ENCODE measurements at regions not wholly inside any gene's neighbourhood (a gene's known extent, or its start where the extent isn't known, plus 50 kb on each side); places are given as distances from the start of the nearest gene placed in this dataset.

DNA sequence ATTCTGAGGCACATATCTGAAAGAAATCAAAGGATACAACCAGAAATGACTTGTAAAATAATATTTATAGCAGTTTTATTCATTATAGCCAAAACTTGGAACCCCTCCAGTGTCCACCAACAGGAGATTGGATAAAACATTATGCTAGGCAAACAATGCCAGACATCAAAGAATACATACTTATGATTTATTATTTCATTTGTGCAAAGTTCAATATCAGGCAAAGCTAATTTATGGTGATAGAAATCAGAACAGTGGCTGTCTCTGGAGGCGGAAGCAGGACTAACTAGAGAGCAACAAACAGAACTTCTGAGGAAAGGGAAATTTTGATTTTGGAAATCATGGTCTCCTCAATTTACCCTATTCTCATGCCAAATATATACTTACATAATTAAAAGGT is 193.1 kb downstream of the ICE1 start:
- TF ChIP-seq, protein P1, sequence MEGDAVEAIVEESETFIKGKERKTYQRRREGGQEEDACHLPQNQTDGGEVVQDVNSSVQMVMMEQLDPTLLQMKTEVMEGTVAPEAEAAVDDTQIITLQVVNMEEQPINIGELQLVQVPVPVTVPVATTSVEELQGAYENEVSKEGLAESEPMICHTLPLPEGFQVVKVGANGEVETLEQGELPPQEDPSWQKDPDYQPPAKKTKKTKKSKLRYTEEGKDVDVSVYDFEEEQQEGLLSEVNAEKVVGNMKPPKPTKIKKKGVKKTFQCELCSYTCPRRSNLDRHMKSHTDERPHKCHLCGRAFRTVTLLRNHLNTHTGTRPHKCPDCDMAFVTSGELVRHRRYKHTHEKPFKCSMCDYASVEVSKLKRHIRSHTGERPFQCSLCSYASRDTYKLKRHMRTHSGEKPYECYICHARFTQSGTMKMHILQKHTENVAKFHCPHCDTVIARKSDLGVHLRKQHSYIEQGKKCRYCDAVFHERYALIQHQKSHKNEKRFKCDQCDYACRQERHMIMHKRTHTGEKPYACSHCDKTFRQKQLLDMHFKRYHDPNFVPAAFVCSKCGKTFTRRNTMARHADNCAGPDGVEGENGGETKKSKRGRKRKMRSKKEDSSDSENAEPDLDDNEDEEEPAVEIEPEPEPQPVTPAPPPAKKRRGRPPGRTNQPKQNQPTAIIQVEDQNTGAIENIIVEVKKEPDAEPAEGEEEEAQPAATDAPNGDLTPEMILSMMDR (conservative IDR thresholded peaks at IDR 0.05; ENCODE audit: low read depth, low read length) = no peak
- no peak for TF ChIP-seq EZH2 (IDR thresholded peaks at IDR 0.05; ENCODE audit: borderline replicate concordance, low read depth, low read length, poor library complexity, severe bottlenecking)
